Activated naive CD8-positive, alpha-beta T cell treated with anti-CD3 and anti-CD28 coated beads, Interleukin-2, amount 10 ng/mL, durations not matched to agents 7 days and 5 days (primary cell): ENCODE measurements at regions not wholly inside any gene's neighbourhood (a gene's known extent, or its start where the extent isn't known, plus 50 kb on each side); places are given as distances from the start of the nearest gene placed in this dataset.

Experiments used
- ATAC-seq: fragments of 150-1000 bp; cut with Tn5 transposase; one replicate; pipeline ENCODE4 v1.10.0; 2021; ENCODE audit warnings: low read depth, moderate library complexity
- POLR2A ChIA-PET: fragments of 350-600 bp; sonication (Branson Sonifier 250); formaldehyde crosslinking; loops from one replicate; lab custom pipeline; 2021; ENCODE audit warnings: antibody characterized with exemption; lab: Charles Lee
- DNase-seq: peaks from one replicate; pipeline ENCODE4 v3.0.0; 2021
- H3K27ac Mint-ChIP-seq: one replicate; pipeline ENCODE4 v1.8.0; 2022; ENCODE audit warnings: mild to moderate bottlenecking, mixed read lengths
- H3K27me3 Mint-ChIP-seq: one replicate; pipeline ENCODE4 v1.8.0; 2022; ENCODE audit warnings: mild to moderate bottlenecking, moderate library complexity, mixed read lengths
- H3K36me3 Mint-ChIP-seq: one replicate; pipeline ENCODE4 v1.8.0; 2021; ENCODE audit warnings: mild to moderate bottlenecking, mixed read lengths
- H3K4me1 Mint-ChIP-seq: one replicate; pipeline ENCODE4 v1.8.0; 2021; ENCODE audit warnings: mixed read lengths
- H3K4me3 Mint-ChIP-seq: one replicate; pipeline ENCODE4 v1.8.0; 2022; ENCODE audit warnings: mild to moderate bottlenecking, moderate library complexity, mixed read lengths
- H3K9me3 Mint-ChIP-seq: one replicate; pipeline ENCODE4 v1.8.0; 2021; ENCODE audit warnings: mixed read lengths

DNA sequence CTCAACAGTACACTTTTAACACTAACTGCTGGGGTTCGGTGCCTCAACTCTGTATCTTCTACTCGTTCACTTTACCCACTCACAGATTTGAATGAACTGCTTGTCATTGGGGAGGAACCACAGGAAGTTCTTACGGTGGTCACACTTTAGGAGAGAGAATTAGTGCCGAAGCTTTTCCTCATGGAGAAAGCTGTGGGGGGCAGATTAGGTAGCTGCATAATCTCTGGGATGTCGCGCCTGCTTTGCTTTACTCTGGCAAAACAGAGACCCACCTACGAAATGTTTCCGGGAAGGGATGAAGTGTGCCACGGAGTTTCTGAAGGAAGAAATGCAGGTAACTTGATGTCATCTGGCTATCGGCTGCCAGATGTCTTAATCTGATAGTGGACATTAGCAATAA is 949.7 kb upstream of the TENM3 start:
- ATAC-seq (no peak), DNase-seq (no peak)
- no peaks in the 10 kb centered on the region for H3K36me3 Mint-ChIP-seq
- no peaks in the 10 kb centered on the region for H3K4me1 Mint-ChIP-seq
- H3K27me3 Mint-ChIP-seq: no peaks in the 10 kb centered on the region
- H3K4me3 Mint-ChIP-seq: no peak overlapping the region
- no peak overlapping the region for H3K27ac Mint-ChIP-seq
- POLR2A ChIA-PET: no interaction called here
- H3K9me3 Mint-ChIP-seq: no peaks in the 10 kb centered on the region

DNA sequence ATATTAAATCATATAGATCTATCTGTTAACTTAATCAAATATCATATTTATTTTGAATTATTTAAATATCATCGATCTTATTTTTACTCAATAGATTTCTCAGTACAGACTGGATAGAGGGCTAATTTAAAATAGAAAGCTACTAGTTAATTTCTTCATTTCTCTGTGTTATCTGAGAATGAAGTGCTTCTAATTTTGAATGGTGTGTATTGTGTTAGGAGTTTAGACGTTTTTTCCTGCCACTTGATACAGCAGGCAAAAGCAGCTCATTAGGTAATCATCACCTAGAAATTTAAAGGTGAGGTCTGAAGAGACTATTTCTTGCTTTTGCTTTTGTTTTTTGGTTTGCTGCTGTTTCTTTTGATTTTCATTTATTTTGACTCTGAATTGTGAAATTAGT is 948.8 kb upstream of the TENM3 start:
- DNase-seq: no peak
- no peaks in the 10 kb centered on the region for H3K36me3 Mint-ChIP-seq
- no peak overlapping the region for H3K4me3 Mint-ChIP-seq
- H3K27ac Mint-ChIP-seq: no peak overlapping the region
- H3K9me3 Mint-ChIP-seq: no peaks in the 10 kb centered on the region
- POLR2A ChIA-PET: no interaction called here
- no peaks in the 10 kb centered on the region for H3K4me1 Mint-ChIP-seq
- H3K27me3 Mint-ChIP-seq: no peaks in the 10 kb centered on the region
- ATAC-seq: no peak

DNA sequence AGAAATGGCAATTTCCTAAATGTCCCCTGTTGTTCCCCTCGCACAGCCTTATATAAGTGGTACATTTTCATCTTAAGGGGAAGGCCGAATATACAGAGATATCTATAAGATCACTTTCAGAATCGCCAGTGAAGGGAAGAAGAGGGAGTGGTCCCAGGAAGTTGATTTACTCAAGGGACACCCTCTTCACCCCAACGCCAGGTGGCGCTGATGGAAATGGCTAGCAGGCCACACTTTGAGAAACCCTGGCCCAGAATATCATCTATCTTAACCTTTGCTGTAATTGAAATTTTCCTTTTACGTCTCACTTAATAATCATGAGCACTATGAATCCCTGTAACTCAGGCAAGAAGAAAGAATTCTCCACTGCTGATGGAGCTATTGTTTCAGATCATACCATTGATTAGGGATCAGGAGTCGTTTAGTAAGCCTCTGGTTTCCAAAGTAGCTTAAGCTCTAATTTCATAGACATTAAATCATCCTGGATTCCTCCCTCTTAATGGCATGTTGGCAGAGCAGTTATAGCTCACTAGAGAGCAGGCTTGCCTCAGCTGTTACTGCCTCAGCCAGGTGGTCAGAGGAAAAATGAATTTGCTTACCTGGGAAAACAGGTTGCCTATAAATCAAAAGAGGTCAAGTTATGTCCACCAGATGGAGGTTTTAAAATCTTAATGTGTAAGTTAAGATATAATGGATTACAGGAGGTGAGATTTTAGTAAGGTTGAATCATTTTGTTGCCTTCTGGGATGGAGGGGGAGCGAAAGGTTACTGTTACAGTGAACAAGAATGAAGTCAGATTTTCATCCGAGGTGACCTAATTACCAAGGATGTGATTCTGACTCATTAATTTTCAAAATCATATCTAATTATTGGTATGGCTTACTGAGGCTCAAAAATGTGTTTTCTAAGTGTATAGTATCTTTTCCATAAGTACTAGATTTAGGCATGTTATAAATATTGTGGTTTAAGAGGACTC is 941.2 kb upstream of the TENM3 start:
- Mint-ChIP-seq H3K27ac (no peak overlapping the region), H3K36me3 (no peaks in the 10 kb centered on the region), H3K9me3 (no peaks in the 10 kb centered on the region), H3K27me3 (no peaks in the 10 kb centered on the region), H3K4me3 (no peak overlapping the region), H3K4me1 (no peaks in the 10 kb centered on the region)
- POLR2A ChIA-PET: no interaction called here
- no peak for ATAC-seq
- DNase-seq: peak; percentile 37

DNA sequence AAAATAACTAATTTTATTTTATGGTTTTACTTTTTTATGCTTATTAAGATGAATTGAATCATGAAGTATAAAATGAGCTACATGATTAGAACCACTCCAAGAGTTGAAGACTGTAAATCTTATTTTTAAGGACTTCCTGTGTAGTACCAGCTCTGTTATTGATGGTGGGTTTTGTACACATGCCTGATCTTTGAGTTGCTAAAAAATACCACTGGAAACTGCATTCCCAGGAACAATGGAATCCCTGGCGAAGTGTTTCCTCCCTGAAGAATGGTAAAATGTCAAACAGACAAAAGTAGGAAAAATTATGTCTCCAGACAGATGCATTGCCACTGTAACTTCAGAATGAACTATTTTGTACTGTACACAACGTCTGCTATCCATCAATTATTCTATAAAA is 935.4 kb upstream of the TENM3 start:
- ATAC-seq (no peak), DNase-seq (no peak)
- POLR2A ChIA-PET: no interaction called here
- Mint-ChIP-seq H3K36me3 (no peaks in the 10 kb centered on the region), H3K4me3 (no peak overlapping the region), H3K27ac (no peak overlapping the region), H3K9me3 (no peaks in the 10 kb centered on the region), H3K4me1 (no peaks in the 10 kb centered on the region), H3K27me3 (no peaks in the 10 kb centered on the region)

DNA sequence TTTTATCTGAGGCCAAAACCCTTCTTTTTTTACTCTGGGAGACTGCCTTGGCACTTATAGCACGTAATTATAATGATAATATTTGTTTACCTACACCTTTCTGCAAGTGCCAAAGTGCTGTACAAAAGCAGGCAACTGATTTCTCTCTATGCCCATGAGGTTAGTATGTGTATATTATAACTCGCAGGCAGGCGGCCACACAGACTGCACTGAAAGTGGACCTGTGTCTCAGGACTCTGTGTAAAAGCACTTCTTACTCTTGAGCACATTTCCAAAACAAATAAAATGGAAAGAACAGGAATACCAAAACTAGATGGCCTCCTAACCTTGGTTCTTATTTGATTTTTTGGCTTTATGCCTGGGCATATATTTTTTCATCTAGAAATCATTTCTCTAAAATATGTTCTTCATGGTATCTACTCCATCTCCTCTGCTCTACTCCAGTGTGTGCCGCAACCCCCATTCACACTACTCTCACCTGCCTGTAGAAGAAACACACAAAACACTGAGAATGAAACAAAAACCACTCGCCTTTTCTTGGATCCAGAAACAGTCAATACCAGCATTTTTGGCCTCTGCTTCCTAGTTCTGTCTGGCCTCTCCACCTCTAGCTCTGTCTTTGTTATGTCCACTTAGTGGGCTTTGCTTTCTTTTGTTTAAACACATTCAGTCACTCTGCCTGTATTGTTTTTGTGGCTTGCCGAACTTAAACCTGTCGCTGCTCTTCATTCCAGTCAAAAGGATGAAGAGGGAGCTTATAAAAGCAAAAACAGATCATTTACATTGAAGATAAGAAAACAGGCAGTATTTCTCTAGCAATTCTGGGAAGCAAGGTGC is 934.5 kb upstream of the TENM3 start:
- DNase-seq (no peak), ATAC-seq (no peak)
- no peak overlapping the region for H3K4me3 Mint-ChIP-seq
- H3K4me1 Mint-ChIP-seq: no peaks in the 10 kb centered on the region
- H3K27me3 Mint-ChIP-seq: no peaks in the 10 kb centered on the region
- POLR2A ChIA-PET: no interaction called here
- no peaks in the 10 kb centered on the region for H3K9me3 Mint-ChIP-seq
- H3K27ac Mint-ChIP-seq: no peak overlapping the region
- no peaks in the 10 kb centered on the region for H3K36me3 Mint-ChIP-seq

DNA sequence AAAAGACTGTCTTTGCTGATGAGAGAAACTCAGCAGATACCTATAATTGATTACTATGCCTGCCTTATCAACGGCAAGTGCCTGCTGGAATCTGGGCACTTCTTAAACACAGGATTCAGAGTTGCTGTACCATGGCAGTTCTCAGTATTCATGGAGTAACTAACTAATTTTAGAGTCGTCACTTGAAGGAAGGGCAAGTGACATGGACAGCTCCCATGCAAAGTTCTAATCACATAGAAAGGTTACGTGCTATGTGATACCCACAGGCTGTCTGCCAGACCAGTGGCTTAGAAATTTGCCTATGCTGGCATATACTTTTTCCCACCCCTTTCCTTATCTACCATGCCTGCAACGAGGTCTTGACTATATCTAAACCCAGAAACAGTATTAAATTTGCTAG is 931.1 kb upstream of the TENM3 start:
- POLR2A ChIA-PET: no interaction called here
- Mint-ChIP-seq H3K4me3 (no peak overlapping the region), H3K9me3 (no peaks in the 10 kb centered on the region), H3K27ac (no peak overlapping the region), H3K36me3 (no peaks in the 10 kb centered on the region), H3K27me3 (no peaks in the 10 kb centered on the region), H3K4me1 (no peaks in the 10 kb centered on the region)
- ATAC-seq: no peak
- DNase-seq: no peak

DNA sequence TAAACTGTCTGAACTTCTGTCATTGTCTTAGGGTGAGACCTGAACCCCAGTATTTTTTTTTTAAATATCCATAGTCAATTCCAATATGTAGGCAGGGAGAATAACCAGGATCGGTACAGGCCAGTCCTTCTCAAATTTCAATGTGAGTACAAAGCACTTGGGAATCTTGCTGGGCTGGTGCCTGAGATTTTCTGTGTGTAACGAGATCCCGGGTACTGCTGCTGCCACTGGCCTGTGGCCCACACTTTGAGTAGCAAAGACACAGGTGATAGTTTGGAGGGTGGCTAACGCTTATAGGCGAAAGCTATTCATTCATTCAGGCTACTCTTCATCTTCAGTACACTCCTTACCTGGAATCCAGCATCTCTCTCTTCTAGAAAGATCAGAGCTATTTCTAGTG is 923.6 kb upstream of the TENM3 start:
- ATAC-seq (no peak), DNase-seq (no peak)
- Mint-ChIP-seq H3K27me3 (no peaks in the 10 kb centered on the region), H3K36me3 (no peaks in the 10 kb centered on the region), H3K27ac (no peak overlapping the region), H3K4me1 (no peaks in the 10 kb centered on the region), H3K9me3 (no peaks in the 10 kb centered on the region), H3K4me3 (no peak overlapping the region)
- POLR2A ChIA-PET: no interaction called here

DNA sequence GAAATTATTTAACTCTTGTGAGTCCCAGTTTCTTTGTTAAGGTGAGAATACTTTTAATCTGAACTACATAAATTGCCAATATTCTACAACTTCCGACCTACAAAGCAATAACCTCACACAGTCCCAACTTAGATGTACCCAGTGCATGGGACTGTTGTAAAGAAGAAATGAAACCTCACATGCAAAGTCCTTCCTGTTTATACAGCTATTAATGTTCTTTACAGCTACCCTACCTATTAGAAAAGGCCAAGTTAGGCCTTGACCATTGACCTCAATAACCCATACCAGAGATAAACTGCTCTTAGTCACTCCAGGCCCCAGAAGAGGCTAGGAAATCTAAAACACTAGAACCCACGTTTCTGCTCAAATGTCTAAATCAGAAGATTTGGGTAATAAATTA is 920.1 kb upstream of the TENM3 start:
- H3K36me3 Mint-ChIP-seq: no peaks in the 10 kb centered on the region
- no peak for DNase-seq
- H3K9me3 Mint-ChIP-seq: peaks cover 3% of the 10 kb centered on the region
- no peak overlapping the region for H3K4me3 Mint-ChIP-seq
- ATAC-seq: no peak
- POLR2A ChIA-PET: no interaction called here
- no peak overlapping the region for H3K27ac Mint-ChIP-seq
- no peaks in the 10 kb centered on the region for H3K27me3 Mint-ChIP-seq
- H3K4me1 Mint-ChIP-seq: no peaks in the 10 kb centered on the region

DNA sequence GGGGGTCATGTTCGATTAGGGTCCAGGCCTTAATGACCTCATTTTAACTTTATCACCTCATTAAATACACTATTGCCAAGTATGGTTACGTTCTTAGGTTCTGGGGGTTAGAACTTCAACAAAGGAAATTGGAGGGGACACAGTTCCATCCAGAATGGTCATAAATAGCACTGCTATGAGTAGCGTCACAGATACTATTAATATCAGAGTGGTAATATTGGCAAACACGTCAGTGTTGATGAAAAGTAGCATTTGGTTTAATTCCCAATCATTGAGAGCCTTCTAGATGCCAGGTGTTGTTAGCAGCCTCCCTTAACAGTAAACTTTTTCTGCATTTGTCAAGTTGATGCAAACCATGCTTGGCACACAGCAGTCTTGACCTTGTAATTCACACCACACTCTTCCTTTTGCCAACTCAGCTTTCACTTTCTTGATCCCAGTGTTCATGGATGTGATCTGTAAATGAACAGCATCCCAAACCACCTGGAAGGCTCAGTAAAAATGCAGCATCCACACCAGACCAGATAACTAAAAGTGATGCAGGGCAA is 912.5 kb upstream of the TENM3 start:
- POLR2A ChIA-PET: no interaction called here
- H3K27me3 Mint-ChIP-seq: no peaks in the 10 kb centered on the region

DNA sequence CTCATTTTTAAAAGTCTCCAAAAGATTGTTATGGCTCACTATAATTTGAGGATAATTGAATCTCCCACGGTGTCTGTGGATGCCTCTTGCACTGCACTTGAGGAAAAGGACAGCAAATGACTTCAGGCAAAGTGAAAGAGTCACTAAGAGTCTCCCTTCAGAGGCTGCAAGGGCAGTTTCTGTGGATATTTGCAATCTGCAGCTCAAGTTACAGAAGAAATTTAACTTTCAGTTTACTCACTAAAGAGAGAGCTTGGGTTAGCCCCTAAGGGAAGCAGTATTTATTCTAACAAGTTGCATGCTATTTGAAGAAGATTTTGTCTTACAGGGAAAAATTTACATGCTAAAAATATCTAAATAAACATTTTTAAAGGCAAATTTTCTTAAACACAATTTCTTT is 912.0 kb upstream of the TENM3 start:
- Mint-ChIP-seq H3K4me3 (no peak overlapping the region), H3K36me3 (no peaks in the 10 kb centered on the region), H3K27ac (no peak overlapping the region), H3K4me1 (no peaks in the 10 kb centered on the region), H3K27me3 (no peaks in the 10 kb centered on the region), H3K9me3 (peaks cover 8% of the 10 kb centered on the region)
- DNase-seq (no peak), ATAC-seq (no peak)
- POLR2A ChIA-PET: no interaction called here

More for the DNA sequence above, 912.5 kb upstream of the TENM3 start:
- DNase-seq: no peak
- Mint-ChIP-seq H3K4me1 (no peaks in the 10 kb centered on the region), H3K9me3 (peaks cover 8% of the 10 kb centered on the region), H3K36me3 (no peaks in the 10 kb centered on the region), H3K27ac (no peak overlapping the region), H3K4me3 (no peak overlapping the region)
- no peak for ATAC-seq

DNA sequence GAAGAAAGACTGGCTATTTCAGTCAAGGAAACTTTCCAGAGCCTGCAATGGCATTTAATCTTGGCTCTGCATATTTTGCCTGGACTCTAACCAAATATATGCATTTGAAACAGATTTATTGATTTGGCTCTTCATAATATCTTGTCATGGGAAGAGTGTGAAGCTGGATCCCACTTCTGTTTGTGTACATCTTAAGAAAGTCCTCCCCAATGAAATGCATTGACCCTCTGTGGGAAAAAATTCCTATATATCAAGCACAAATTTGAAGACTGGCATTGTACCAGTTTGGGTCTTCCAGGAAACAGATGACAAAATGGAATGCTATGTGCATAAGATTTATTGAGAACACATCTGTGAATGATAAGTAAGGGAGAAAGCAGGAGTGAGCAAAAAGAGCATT is 897.3 kb upstream of the TENM3 start:
- Mint-ChIP-seq H3K27ac (no peak overlapping the region), H3K36me3 (no peaks in the 10 kb centered on the region), H3K4me1 (no peaks in the 10 kb centered on the region), H3K4me3 (no peak overlapping the region), H3K9me3 (peaks cover 7% of the 10 kb centered on the region), H3K27me3 (no peaks in the 10 kb centered on the region)
- ATAC-seq (no peak), DNase-seq (no peak)
- POLR2A ChIA-PET: no interaction called here

DNA sequence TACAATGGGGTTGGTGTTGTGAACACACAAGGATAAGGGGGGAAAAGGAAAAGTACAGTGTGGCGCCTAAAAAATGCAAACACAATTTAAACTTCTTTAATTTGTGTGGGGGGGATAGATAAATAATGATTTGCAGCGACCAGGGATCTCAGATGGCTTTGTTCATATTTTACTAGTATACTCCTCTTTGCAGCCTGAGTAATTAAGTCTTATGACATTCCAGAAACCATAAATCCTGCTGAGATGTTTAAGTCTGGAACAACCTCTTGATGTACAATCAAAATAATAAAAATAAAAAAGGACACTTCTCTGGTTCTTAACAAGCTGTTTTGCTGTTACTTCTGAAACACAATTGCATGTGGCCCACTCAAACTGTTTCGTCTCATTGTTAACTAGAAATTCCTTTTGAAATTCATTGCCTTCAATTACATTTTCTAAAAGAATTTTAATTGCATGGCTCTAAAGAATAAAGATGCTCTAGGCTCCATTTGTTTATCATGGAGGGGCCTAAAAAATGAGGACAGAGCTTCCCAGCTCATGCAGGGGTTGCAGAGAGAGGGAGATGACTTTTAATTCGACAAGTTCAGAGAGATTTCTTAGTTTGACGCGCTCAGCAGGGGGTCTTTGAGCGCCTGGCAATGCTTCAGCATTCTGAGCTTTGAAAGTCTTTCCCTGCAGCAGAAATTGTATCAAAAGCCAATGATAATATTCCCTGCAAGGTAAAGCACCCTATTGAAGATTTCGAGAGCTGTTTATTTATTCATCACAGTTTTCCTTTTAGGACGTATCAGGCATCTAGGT is 892.4 kb upstream of the TENM3 start:
- POLR2A ChIA-PET: no interaction called here
- no peaks in the 10 kb centered on the region for H3K27me3 Mint-ChIP-seq
- H3K4me3 Mint-ChIP-seq: no peak overlapping the region

DNA sequence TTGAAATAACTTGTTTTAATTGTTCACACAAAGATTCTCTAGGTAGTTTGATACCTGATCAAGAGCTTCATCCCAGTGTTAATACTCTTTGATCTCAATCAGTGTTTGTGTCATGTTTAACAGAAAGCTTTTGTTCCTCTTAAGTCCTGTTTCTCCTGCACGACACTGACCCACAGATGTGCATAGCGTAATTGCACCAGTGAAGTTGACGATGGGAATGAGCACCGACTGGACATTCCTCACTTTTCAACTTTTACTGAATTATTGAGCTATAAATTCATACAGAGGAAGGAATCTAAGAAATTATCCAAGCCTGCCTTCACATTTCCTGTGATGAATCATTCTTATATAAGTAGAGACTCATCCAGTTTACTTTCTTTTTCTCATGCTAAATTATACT is 878.7 kb upstream of the TENM3 start:
- no peak for DNase-seq
- POLR2A ChIA-PET: no interaction called here

More for the DNA sequence above, 892.4 kb upstream of the TENM3 start:
- Mint-ChIP-seq H3K36me3 (no peaks in the 10 kb centered on the region), H3K4me1 (no peaks in the 10 kb centered on the region), H3K9me3 (peaks cover 3% of the 10 kb centered on the region), H3K27ac (no peak overlapping the region)
- DNase-seq (no peak), ATAC-seq (no peak)

More for the DNA sequence above, 878.7 kb upstream of the TENM3 start:
- no peak for ATAC-seq
- Mint-ChIP-seq H3K27ac (no peak overlapping the region), H3K36me3 (no peaks in the 10 kb centered on the region), H3K9me3 (peaks cover 4% of the 10 kb centered on the region), H3K4me3 (no peak overlapping the region), H3K27me3 (no peaks in the 10 kb centered on the region), H3K4me1 (no peaks in the 10 kb centered on the region)
